IMR-90 (cell line): ENCODE measurements at regions not wholly inside any gene's neighbourhood (a gene's known extent, or its start where the extent isn't known, plus 50 kb on each side); places are given as distances from the start of the nearest gene placed in this dataset.

Source experiments
- ATAC-seq: fragments of 200-7000 bp; cut with Tn5 transposase; 2 replicates; pipeline ENCODE4 v1.9.1; 2020; ENCODE audit warnings: low read depth, mild to moderate bottlenecking, moderate library complexity
- BruUV-seq: library from RNA; stranded (reverse); fragments of 400-500 nt; replicated peaks from 2 replicates; lab custom pipeline; 2021; lab: Mats Ljungman, UMichigan
- CTCF ChIA-PET: fragments of 300-600 bp; formaldehyde crosslinking; extraction: SDS; loops from one replicate; lab custom pipeline; 2021; ENCODE audit warnings: antibody characterized with exemption; lab: Yijun Ruan, JAX
- POLR2A ChIA-PET: fragments of 300-600 bp; sonication (Branson Sonifier 250); formaldehyde crosslinking; loops from one replicate; lab custom pipeline; 2022; ENCODE audit warnings: antibody characterized with exemption; ENCODE audit not compliant: unreplicated experiment; lab: Charles Lee
- DNase-seq: peaks from one replicate; pipeline ENCODE4 v3.0.0; 2013
- H2AFZ ChIP-seq: replicated peaks from 2 replicates; pipeline ENCODE3; 2013; ENCODE audit warnings: low read length, mild to moderate bottlenecking; ENCODE audit not compliant: poor library complexity
- H2AK5ac ChIP-seq: 2 replicates; pipeline ENCODE4 v1.6.1; 2013; ENCODE audit warnings: low read depth, low read length, inconsistent platforms
- H2AK9ac ChIP-seq: replicated peaks from 2 replicates; pipeline ENCODE3; 2013; ENCODE audit warnings: mild to moderate bottlenecking, low read depth, low read length, moderate library complexity; ENCODE audit not compliant: poor library complexity
- H2BK120ac ChIP-seq: 2 replicates; pipeline ENCODE4 v1.6.1; 2013; ENCODE audit warnings: low read depth, low read length, inconsistent platforms
- H2BK15ac ChIP-seq: 3 replicates; pipeline ENCODE4 v1.6.1; 2013; ENCODE audit warnings: low read depth, low read length, inconsistent platforms
- H2BK20ac ChIP-seq: 2 replicates; pipeline ENCODE4 v1.6.1; 2013; ENCODE audit warnings: low read depth, mild to moderate bottlenecking, inconsistent platforms, low read length, moderate library complexity
- H2BK5ac ChIP-seq: 2 replicates; pipeline ENCODE4 v1.6.1; 2013; ENCODE audit warnings: mild to moderate bottlenecking, low read depth, low read length, inconsistent platforms; ENCODE audit not compliant: poor library complexity, severe bottlenecking
- H3K14ac ChIP-seq: replicated peaks from 2 replicates; pipeline ENCODE4 v1.6.1; 2013; ENCODE audit warnings: low read depth, low read length, inconsistent platforms
- H3K18ac ChIP-seq: 2 replicates; pipeline ENCODE4 v1.6.1; 2013; ENCODE audit warnings: low read depth, low read length, control low read depth
- H3K23ac ChIP-seq: 2 replicates; pipeline ENCODE4 v1.6.1; 2013; ENCODE audit warnings: low read depth, low read length, inconsistent platforms
- H3K27ac ChIP-seq: 2 replicates; pipeline ENCODE4 v1.5.1; 2013; ENCODE audit warnings: mild to moderate bottlenecking, control low read depth, low read length; ENCODE audit not compliant: insufficient read depth
- H3K27me3 ChIP-seq: 2 replicates; pipeline ENCODE4 v1.6.1; 2013; ENCODE audit warnings: low read length; ENCODE audit not compliant: control insufficient read depth, insufficient read depth
- H3K36me3 ChIP-seq: 2 replicates; pipeline ENCODE4 v1.6.1; 2013; ENCODE audit warnings: low read length, mixed read lengths; ENCODE audit not compliant: control insufficient read depth, insufficient read depth
- H3K4ac ChIP-seq: 2 replicates; pipeline ENCODE4 v1.6.1; 2013; ENCODE audit warnings: low read depth, low read length, inconsistent platforms
- H3K4me1 ChIP-seq: 2 replicates; pipeline ENCODE4 v1.6.1; 2013; ENCODE audit warnings: low read length, mixed read lengths; ENCODE audit not compliant: control insufficient read depth, insufficient read depth
- H3K4me2 ChIP-seq: 2 replicates; pipeline ENCODE4 v1.6.1; 2013; ENCODE audit warnings: low read depth, mild to moderate bottlenecking, control low read depth, low read length, moderate library complexity
- H3K4me3 ChIP-seq: 2 replicates; pipeline ENCODE4 v1.5.1; 2013; ENCODE audit warnings: low read depth, mild to moderate bottlenecking, control low read depth, low read length, moderate library complexity; ENCODE audit not compliant: insufficient read depth
- H3K56ac ChIP-seq: 2 replicates; pipeline ENCODE4 v1.6.1; 2013; ENCODE audit warnings: low read length, inconsistent platforms; ENCODE audit not compliant: insufficient read depth; ENCODE audit errors: extremely low read depth
- H3K79me1 ChIP-seq, 2 experiments: 2 replicates each; pipeline ENCODE4 v1.6.1; 2013; ENCODE audit warnings: low read length in 2 of 2, inconsistent platforms in 1 of 2, low read depth in 1 of 2
- H3K9ac ChIP-seq: 2 replicates; pipeline ENCODE4 v1.6.1; 2013; ENCODE audit warnings: low read depth, low read length, control low read depth
- H3K9me1 ChIP-seq: 2 replicates; pipeline ENCODE4 v1.6.1; 2013; ENCODE audit warnings: low read length, inconsistent platforms; ENCODE audit not compliant: insufficient read depth
- H3K9me3 ChIP-seq: 2 replicates; pipeline ENCODE4 v1.6.1; 2013; ENCODE audit warnings: low read length; ENCODE audit not compliant: control insufficient read depth, insufficient read depth
- H4K20me1 ChIP-seq: 2 replicates; pipeline ENCODE4 v1.6.1; 2013; ENCODE audit warnings: low read length, inconsistent platforms; ENCODE audit not compliant: insufficient read depth
- H4K5ac ChIP-seq: 2 replicates; pipeline ENCODE4 v1.6.1; 2013; ENCODE audit warnings: mild to moderate bottlenecking, low read depth, low read length, control low read depth
- H4K8ac ChIP-seq, 2 experiments: 2 replicates each; pipeline ENCODE4 v1.6.1; 2013; ENCODE audit warnings: low read depth in 2 of 2, low read length in 2 of 2, control low read depth in 1 of 2, inconsistent platforms in 1 of 2
- H4K91ac ChIP-seq: 2 replicates; pipeline ENCODE4 v1.6.1; 2013; ENCODE audit warnings: low read depth, low read length, inconsistent platforms; ENCODE audit not compliant: insufficient read depth
- CHD1 ChIP-seq: IDR thresholded peaks from 2 replicates; pipeline ENCODE4 v1.6.1; 2012; ENCODE audit warnings: low read depth, low read length, improper control_type of control experiment
- CTCF ChIP-seq: conservative IDR thresholded peaks from 2 replicates; pipeline ENCODE4 v1.5.1; 2012; ENCODE audit warnings: mild to moderate bottlenecking, low read depth, low read length, improper control_type of control experiment
- ELK1 ChIP-seq: fragments of 150-350 bp; IDR thresholded peaks from 2 replicates; pipeline ENCODE4 v1.6.1; 2016; ENCODE audit warnings: low read depth, mild to moderate bottlenecking, low read length, moderate library complexity, borderline replicate concordance
- MAZ ChIP-seq: IDR thresholded peaks from 2 replicates; pipeline ENCODE4 v1.6.1; 2012; ENCODE audit warnings: low read depth, mild to moderate bottlenecking, low read length, improper control_type of control experiment, moderate library complexity, borderline replicate concordance
- MXI1 ChIP-seq: IDR thresholded peaks from 2 replicates; pipeline ENCODE4 v1.6.1; 2012; ENCODE audit warnings: low read depth, mild to moderate bottlenecking, low read length, moderate library complexity, borderline replicate concordance
- POLR2A ChIP-seq: IDR thresholded peaks from 2 replicates; pipeline ENCODE4 v1.6.1; 2012; ENCODE audit warnings: mild to moderate bottlenecking, low read depth, low read length
- RCOR1 ChIP-seq: IDR thresholded peaks from 2 replicates; pipeline ENCODE4 v1.6.1; 2012; ENCODE audit warnings: mild to moderate bottlenecking, low read length, improper control_type of control experiment; ENCODE audit not compliant: insufficient replicate concordance
- RFX5 ChIP-seq: IDR thresholded peaks from 2 replicates; pipeline ENCODE4 v1.8.0; 2012; ENCODE audit warnings: low read depth, mild to moderate bottlenecking, low read length, moderate library complexity
- USF2 ChIP-seq: fragments of 150-350 bp; IDR thresholded peaks from 2 replicates; pipeline ENCODE4 v1.6.1; 2017; ENCODE audit warnings: mild to moderate bottlenecking, antibody characterized with exemption, low read length, low read depth
- WGBS, 2 experiments: methylation state at CpG; one replicate each; pipeline versions ENCODE4 v1.1.5 to v1.1.7; 2013; ENCODE audit warnings: missing lambda C conversion rate in 2 of 2; ENCODE audit not compliant: insufficient read length in 1 of 2; ENCODE audit errors: extremely low coverage in 2 of 2; 5-methylcytosine and 5-hydroxymethylcytosine counted together
- dilution Hi-C: fragments of 300-500 bp; cut with HindIII; formaldehyde crosslinking; loops from one replicate; pipeline ENCODE4 v1.14.3; 2018; ENCODE audit warnings: low sequenced_read_pairs; ENCODE audit not compliant: unreplicated experiment
- in situ Hi-C: fragments of 300-500 bp; cut with MboI; formaldehyde crosslinking; loops from 3 replicates; pipeline ENCODE4 v1.14.3; 2019; ENCODE audit warnings: low sequenced_read_pairs, inconsistent platforms, mixed read lengths
- intact Hi-C: fragments of 100-400 bp; cut with micrococcal nuclease; formaldehyde crosslinking; loops from 2 replicates; pipeline ENCODE4 v1.10.0; 2022

- Histone ChIP-seq H2AK5ac (no peak overlapping the region), H3K9me3 (0 out of 2 replicates have a peak, but pooled peaks cover 1% of the 10 kb centered on the region), H3K27ac (no peak overlapping the region), H3K79me1 (no peaks in the 10 kb centered on the region), H3K9ac (no peak overlapping the region), H3K4ac (no peak overlapping the region), H2BK5ac (no peak overlapping the region), H2BK120ac (no peak overlapping the region), H2AK9ac (no peak overlapping the region), H4K91ac (no peak overlapping the region), H3K27me3 (no peaks in the 10 kb centered on the region), H2BK20ac (no peak overlapping the region), H3K18ac (no peak overlapping the region), H2AFZ (no peak overlapping the region), H3K36me3 (no peaks in the 10 kb centered on the region), H3K23ac (no peak overlapping the region), H4K20me1 (no peaks in the 10 kb centered on the region), H4K5ac (no peak overlapping the region), H3K4me2 (no peak overlapping the region), H3K9me1 (no peaks in the 10 kb centered on the region), H3K14ac (no peak overlapping the region), H3K4me3 (no peak overlapping the region), H2BK15ac (no peak overlapping the region), H3K56ac (no peak overlapping the region), H3K4me1 (no peaks in the 10 kb centered on the region), H4K8ac (no peak overlapping the region)
- WGBS, 2 experiments = no CpG with 5 or more reads among the region's 1 CpG
- no TSS peak for BruUV-seq
- in situ Hi-C loops (no loop called here), dilution Hi-C loops (no loop called here), intact Hi-C loops (no loop called here)
- ChIA-PET POLR2A (no interaction called here), CTCF (no interaction called here)
- TF ChIP-seq POLR2A (no peak), RCOR1 (no peak), USF2 (no peak), CHD1 (no peak), MAZ (no peak), ELK1 (no peak), RFX5 (no peak), MXI1 (no peak), CTCF (no peak)
- no peak for DNase-seq
- ATAC-seq = no peak
These were observed 184.3 kb upstream of the USP15 start for GRCh38 chr12:62075870-62076269.
